Testis (tissue), 2 donors: ENCODE measurements at regions not wholly inside any gene's neighbourhood (a gene's known extent, or its start where the extent isn't known, plus 50 kb on each side); places are given as distances from the start of the nearest gene placed in this dataset.

Source experiments
- DNase-seq: peaks from one replicate; pipeline ENCODE4 v3.0.0-alpha.2; 2019
- H3K27ac ChIP-seq, 2 donors: fragments of 200-600 bp; sonication (generic); one replicate each; pipeline ENCODE4 v1.5.1; 2019
- H3K27me3 ChIP-seq: fragments of 200-600 bp; sonication (generic); one replicate; pipeline ENCODE4 v1.5.1; 2019
- H3K36me3 ChIP-seq: fragments of 200-600 bp; sonication (generic); one replicate; pipeline ENCODE4 v1.5.1; 2017; ENCODE audit warnings: low read depth; ENCODE audit errors: missing control alignments
- H3K4me1 ChIP-seq: fragments of 200-600 bp; sonication (generic); one replicate; pipeline ENCODE4 v1.5.1; 2019
- H3K4me3 ChIP-seq, 2 donors: fragments of 200-600 bp; sonication (generic); one replicate each; pipeline ENCODE4 v1.5.1; 2017 to 2019
- H3K9me3 ChIP-seq: fragments of 200-600 bp; sonication (generic); one replicate; pipeline ENCODE4 v1.5.1; 2017
- CTCF ChIP-seq, 3 experiments: fragments of 450-650 bp in 2 of 3; fragments of 200-600 bp in 1 of 3; sonication (generic) in 1 of 3; IDR thresholded peaks; one replicate each; pipeline ENCODE4 v1.5.1; 2016 to 2019; ENCODE audit warnings: antibody characterized with exemption in 3 of 3, mild to moderate bottlenecking in 2 of 3, moderate library complexity in 1 of 3
- POLR2A ChIP-seq: fragments of 450-650 bp; IDR thresholded peaks from one replicate; pipeline ENCODE4 v1.6.1; 2017; ENCODE audit warnings: antibody characterized with exemption, mild to moderate bottlenecking, moderate library complexity
- WGBS, 2 donors: methylation state at CpG; one replicate each; pipeline ENCODE4 v1.1.5; 2018; 5-methylcytosine and 5-hydroxymethylcytosine counted together
- intact Hi-C: fragments of 100-400 bp; cut with DNase I; formaldehyde crosslinking; loops from one replicate; pipeline ENCODE4 v1.15.1; 2023; ENCODE audit warnings: low total_unique reads

DNA sequence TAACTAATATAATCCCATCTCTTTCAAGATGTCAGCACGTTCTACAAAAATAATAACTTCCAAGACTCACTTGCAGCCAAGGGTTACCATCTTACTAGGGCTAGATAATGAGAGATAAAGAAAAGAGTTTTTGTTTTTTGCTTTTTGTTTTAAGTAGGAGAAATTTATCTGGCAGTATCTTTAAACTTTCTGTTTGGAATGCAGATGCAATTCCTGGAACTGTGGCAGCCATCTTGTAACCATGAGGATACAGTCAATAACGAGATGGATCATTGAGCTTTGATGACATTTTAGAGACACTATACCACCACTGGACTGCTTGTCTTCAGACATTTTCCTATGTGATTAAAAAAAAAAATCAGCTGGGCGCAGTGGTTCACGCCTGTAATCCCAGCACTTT is 171.2 kb upstream of the ARID2 start:
- WGBS, 2 donors: 83 to 91% methylated on average over 4 of the region's 4 CpGs
- intact Hi-C loops: no loop called here
- Histone ChIP-seq H3K36me3 (no peaks in the 10 kb centered on the region), H3K27ac (no peak overlapping the region), H3K27me3 (no peaks in the 10 kb centered on the region), H3K4me1 (no peaks in the 10 kb centered on the region), H3K9me3 (no peaks in the 10 kb centered on the region), H3K4me3 (no peak overlapping the region)
- no peak for TF ChIP-seq CTCF (IDR thresholded peaks at IDR 0.05)
- TF ChIP-seq POLR2A: no peak
- DNase-seq: no peak

DNA sequence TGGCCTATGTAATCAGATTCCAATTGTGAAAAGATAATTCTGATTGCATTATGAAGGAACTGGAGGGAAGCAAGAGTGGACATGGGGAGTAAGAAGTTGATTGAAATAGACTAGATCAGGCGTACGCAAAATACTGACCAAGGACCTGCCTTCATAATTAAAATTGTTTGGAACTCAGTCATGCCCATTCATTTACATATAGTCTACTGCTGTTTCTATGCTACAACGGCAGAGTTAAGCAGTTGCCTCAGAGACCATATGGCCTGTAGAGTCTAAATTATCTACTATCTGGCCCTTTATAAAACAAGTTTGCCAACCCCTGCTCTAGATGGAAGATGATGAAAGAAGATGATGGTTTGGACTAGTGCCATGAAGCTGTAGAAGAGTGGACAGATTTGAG is 170.0 kb upstream of the ARID2 start:
- Histone ChIP-seq H3K27ac (no peak overlapping the region), H3K27me3 (no peaks in the 10 kb centered on the region), H3K36me3 (no peaks in the 10 kb centered on the region), H3K4me3 (no peak overlapping the region), H3K9me3 (no peaks in the 10 kb centered on the region), H3K4me1 (no peaks in the 10 kb centered on the region)
- DNase-seq: no peak
- intact Hi-C loops: no loop called here
- TF ChIP-seq CTCF (IDR thresholded peaks at IDR 0.05) (no peak), POLR2A (no peak)
- WGBS, 2 donors: 85 to 86% methylated on average over 3 of the region's 3 CpGs

DNA sequence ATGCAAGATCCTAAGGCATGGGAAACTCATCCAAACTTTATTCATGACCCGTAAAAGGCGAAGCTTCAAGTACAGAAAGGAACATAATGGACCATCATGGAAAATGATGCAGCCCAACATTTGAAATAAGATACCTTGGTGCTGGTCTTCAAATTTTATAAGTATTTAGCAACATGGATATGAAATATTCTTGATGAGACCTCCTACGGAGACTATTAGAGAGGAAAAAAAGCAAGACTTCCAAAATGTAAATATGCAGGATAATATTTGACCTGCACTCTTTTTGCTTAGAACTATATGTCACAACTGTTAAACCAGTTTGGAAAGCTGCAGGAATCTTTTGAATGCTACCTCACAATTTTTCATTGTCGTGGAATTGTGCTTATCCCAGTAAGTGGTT is 168.8 kb upstream of the ARID2 start:
- intact Hi-C loops: no loop called here
- DNase-seq: no peak

GRCh38 chr12:45561488-45561887 is 168.0 kb upstream of the ARID2 start:
- DNase-seq: no peak
- Histone ChIP-seq H3K9me3 (no peaks in the 10 kb centered on the region), H3K27me3 (no peaks in the 10 kb centered on the region), H3K36me3 (no peaks in the 10 kb centered on the region), H3K4me1 (no peaks in the 10 kb centered on the region), H3K4me3 (no peak overlapping the region), H3K27ac (no peak overlapping the region)
- intact Hi-C loops: no loop called here
- TF ChIP-seq POLR2A (no peak), CTCF (IDR thresholded peaks at IDR 0.05) (no peak)
- 90 to 95% methylated on average over 4 of the region's 4 CpGs for WGBS, 2 donors

More for the DNA sequence above, 168.8 kb upstream of the ARID2 start:
- no peak for TF ChIP-seq POLR2A
- no peak for TF ChIP-seq CTCF (IDR thresholded peaks at IDR 0.05)
- Histone ChIP-seq H3K27ac (no peak overlapping the region), H3K36me3 (no peaks in the 10 kb centered on the region), H3K9me3 (no peaks in the 10 kb centered on the region), H3K4me3 (no peak overlapping the region), H3K4me1 (no peaks in the 10 kb centered on the region), H3K27me3 (no peaks in the 10 kb centered on the region)
- WGBS, 2 donors: 71 to 82% methylated on average over 4 of the region's 4 CpGs

DNA sequence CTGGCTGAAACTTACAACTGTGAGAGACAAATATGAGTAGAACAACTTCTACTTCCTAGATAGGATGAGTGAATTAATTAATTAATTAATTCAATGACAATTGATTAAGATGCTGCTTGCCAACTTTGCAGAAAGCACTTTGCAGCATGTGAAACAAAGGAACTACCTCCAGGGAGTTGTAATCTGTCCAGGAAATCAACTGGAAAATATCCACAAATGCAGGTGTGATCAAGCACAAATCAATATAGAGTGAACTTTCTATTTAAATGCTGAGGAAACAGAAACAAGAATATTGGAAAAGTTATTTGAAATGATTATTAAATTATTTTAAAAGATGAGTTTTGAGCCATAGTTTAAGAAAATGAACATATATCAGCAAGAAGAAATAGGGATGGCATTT is 163.9 kb upstream of the ARID2 start:
- intact Hi-C loops: no loop called here
- Histone ChIP-seq H3K36me3 (no peaks in the 10 kb centered on the region), H3K4me3 (no peak overlapping the region), H3K4me1 (no peaks in the 10 kb centered on the region), H3K27ac (no peak overlapping the region), H3K27me3 (no peaks in the 10 kb centered on the region), H3K9me3 (no peaks in the 10 kb centered on the region)
- TF ChIP-seq POLR2A (no peak), CTCF (IDR thresholded peaks at IDR 0.05) (no peak)
- no peak for DNase-seq
